ENCODE measurements at regions not wholly inside any gene's neighbourhood (a gene's known extent, or its start where the extent isn't known, plus 50 kb on each side); places are given as distances from the start of the nearest gene placed in this dataset.

- Histone ChIP-seq H3K4me1 (ENCODE audit: control insufficient read depth in 2 of 2, insufficient read depth in 1 of 2, low read depth in 1 of 2, low read length in 2 of 2) (no peaks in the 10 kb centered on the region), H3K4me3 (ENCODE audit: low read length in 2 of 2) (no peak overlapping the region), H3K9ac (ENCODE audit: low read depth, low read length, poor library complexity) (no peak overlapping the region), H2AK5ac (ENCODE audit: low read depth, low read length) (no peak overlapping the region), H2AFZ (ENCODE audit: low read length) (no peak overlapping the region), H4K91ac (ENCODE audit: low read depth, low read length, poor library complexity) (no peak overlapping the region), H2BK120ac (ENCODE audit: low read depth, low read length) (no peak overlapping the region), H2BK15ac (ENCODE audit: low read length) (no peak overlapping the region), H3K36me3 (replicated peaks in 1 of 2; ENCODE audit: control insufficient read depth in 2 of 2, insufficient read depth in 2 of 2, low read length in 2 of 2) (no peaks in the 10 kb centered on the region), H3K27me3 (ENCODE audit: control insufficient read depth in 3 of 3, insufficient read depth in 3 of 3, low read depth in 1 of 3, low read length in 3 of 3) (no peaks in the 10 kb centered on the region), H3K14ac (ENCODE audit: low read length) (no peak overlapping the region), H2BK12ac (ENCODE audit: low read length) (no peak overlapping the region), H3K27ac (replicated peaks; ENCODE audit: low read length) (no peak overlapping the region), H3K4me2 (ENCODE audit: insufficient read depth, low read length, poor library complexity, severe bottlenecking) (no peak overlapping the region), H3K18ac (ENCODE audit: low read length) (no peak overlapping the region), H2BK5ac (ENCODE audit: low read length) (no peak overlapping the region), H3K4ac (ENCODE audit: low read length) (no peak overlapping the region), H3K9me3 (replicated peaks in 1 of 2; ENCODE audit: control insufficient read depth in 2 of 2, insufficient read depth in 1 of 2, low read depth in 1 of 2, low read length in 2 of 2) (no peaks in the 10 kb centered on the region), H4K8ac (ENCODE audit: low read depth, low read length) (no peak overlapping the region), H3K23ac (ENCODE audit: low read depth, low read length, poor library complexity) (no peak overlapping the region), H3K79me1 (ENCODE audit: low read depth, low read length) (no peaks in the 10 kb centered on the region)
- DNase-seq (ENCODE audit: low spot score), result no peak
- no CpG with 5 or more reads among the region's 6 CpGs for WGBS, 2 donors (ENCODE audit: extremely low coverage in 2 of 2, insufficient read length in 2 of 2, insufficient replicate concordance in 1 of 2)
These were observed 114.7 kb upstream of the KHDRBS2 start for GRCh38 chr6:62400521-62401259.

GRCh38 chr6:62393608-62394007 lies 107.6 kb upstream of the KHDRBS2 start:
- no peak overlapping the region for H2BK120ac ChIP-seq (ENCODE audit: low read depth, low read length)
- no peak overlapping the region for H2BK12ac ChIP-seq (ENCODE audit: low read length)
- H2BK15ac ChIP-seq (ENCODE audit: low read length), result no peak overlapping the region
- H3K27ac ChIP-seq (replicated peaks; ENCODE audit: low read length), result no peak overlapping the region
- no peaks in the 10 kb centered on the region for H3K27me3 ChIP-seq (ENCODE audit: control insufficient read depth in 3 of 3, insufficient read depth in 3 of 3, low read depth in 1 of 3, low read length in 3 of 3)
- no peak overlapping the region for H3K14ac ChIP-seq (ENCODE audit: low read length)
- no peak overlapping the region for H3K4ac ChIP-seq (ENCODE audit: low read length)
- DNase-seq (ENCODE audit: low spot score), result peak; percentile 26
- no peak overlapping the region for H2AK5ac ChIP-seq (ENCODE audit: low read depth, low read length)
- H3K9me3 ChIP-seq (replicated peaks in 1 of 2; ENCODE audit: control insufficient read depth in 2 of 2, insufficient read depth in 1 of 2, low read depth in 1 of 2, low read length in 2 of 2), result no peaks in the 10 kb centered on the region
- no peaks in the 10 kb centered on the region for H3K79me1 ChIP-seq (ENCODE audit: low read depth, low read length)
- no peak overlapping the region for H2BK5ac ChIP-seq (ENCODE audit: low read length)
- no CpG with 5 or more reads among the region's 3 CpGs for WGBS, 2 donors (ENCODE audit: extremely low coverage in 2 of 2, insufficient read length in 2 of 2, insufficient replicate concordance in 1 of 2)
- no peak overlapping the region for H3K9ac ChIP-seq (ENCODE audit: low read depth, low read length, poor library complexity)
- H4K91ac ChIP-seq (ENCODE audit: low read depth, low read length, poor library complexity), result no peak overlapping the region
- no peaks in the 10 kb centered on the region for H3K36me3 ChIP-seq (replicated peaks in 1 of 2; ENCODE audit: control insufficient read depth in 2 of 2, insufficient read depth in 2 of 2, low read length in 2 of 2)
- H3K4me1 ChIP-seq (ENCODE audit: control insufficient read depth in 2 of 2, insufficient read depth in 1 of 2, low read depth in 1 of 2, low read length in 2 of 2), result peaks cover 0 to 2% of the 10 kb centered on the region in 2 donors
- H3K4me2 ChIP-seq (ENCODE audit: insufficient read depth, low read length, poor library complexity, severe bottlenecking), result no peak overlapping the region
- no peak overlapping the region for H3K23ac ChIP-seq (ENCODE audit: low read depth, low read length, poor library complexity)
- no peak overlapping the region for H2AFZ ChIP-seq (ENCODE audit: low read length)
- no peak overlapping the region for H3K4me3 ChIP-seq (ENCODE audit: low read length in 2 of 2)
- no peak overlapping the region for H3K18ac ChIP-seq (ENCODE audit: low read length)
- H4K8ac ChIP-seq (ENCODE audit: low read depth, low read length), result no peak overlapping the region

- H3K27me3 ChIP-seq (ENCODE audit: control insufficient read depth in 3 of 3, insufficient read depth in 3 of 3, low read depth in 1 of 3, low read length in 3 of 3), result no peaks in the 10 kb centered on the region
- no peak overlapping the region for H3K18ac ChIP-seq (ENCODE audit: low read length)
- no peak overlapping the region for H3K14ac ChIP-seq (ENCODE audit: low read length)
- H4K91ac ChIP-seq (ENCODE audit: low read depth, low read length, poor library complexity), result no peak overlapping the region
- H2BK5ac ChIP-seq (ENCODE audit: low read length), result no peak overlapping the region
- no CpG with 5 or more reads among the region's 3 CpGs for whole genome bisulfite sequencing, 2 donors (ENCODE audit: extremely low coverage in 2 of 2, insufficient read length in 2 of 2, insufficient replicate concordance in 1 of 2)
- H3K4me2 ChIP-seq (ENCODE audit: insufficient read depth, low read length, poor library complexity, severe bottlenecking), result no peak overlapping the region
- no peak overlapping the region for H3K23ac ChIP-seq (ENCODE audit: low read depth, low read length, poor library complexity)
- H3K4me1 ChIP-seq (ENCODE audit: control insufficient read depth in 2 of 2, insufficient read depth in 1 of 2, low read depth in 1 of 2, low read length in 2 of 2), result peaks cover 0 to 2% of the 10 kb centered on the region in 2 donors
- H3K9ac ChIP-seq (ENCODE audit: low read depth, low read length, poor library complexity), result no peak overlapping the region
- no peak overlapping the region for H3K27ac ChIP-seq (replicated peaks; ENCODE audit: low read length)
- H3K4me3 ChIP-seq (ENCODE audit: low read length in 2 of 2), result no peak overlapping the region
- H3K36me3 ChIP-seq (replicated peaks in 1 of 2; ENCODE audit: control insufficient read depth in 2 of 2, insufficient read depth in 2 of 2, low read length in 2 of 2), result no peaks in the 10 kb centered on the region
- no peak overlapping the region for H2BK12ac ChIP-seq (ENCODE audit: low read length)
- DNase-seq (ENCODE audit: low spot score), result no peak
- no peak overlapping the region for H2AFZ ChIP-seq (ENCODE audit: low read length)
- H2BK15ac ChIP-seq (ENCODE audit: low read length), result no peak overlapping the region
- H2AK5ac ChIP-seq (ENCODE audit: low read depth, low read length), result no peak overlapping the region
- H3K79me1 ChIP-seq (ENCODE audit: low read depth, low read length), result no peaks in the 10 kb centered on the region
- no peaks in the 10 kb centered on the region for H3K9me3 ChIP-seq (replicated peaks in 1 of 2; ENCODE audit: control insufficient read depth in 2 of 2, insufficient read depth in 1 of 2, low read depth in 1 of 2, low read length in 2 of 2)
- H2BK120ac ChIP-seq (ENCODE audit: low read depth, low read length), result no peak overlapping the region
- no peak overlapping the region for H3K4ac ChIP-seq (ENCODE audit: low read length)
- no peak overlapping the region for H4K8ac ChIP-seq (ENCODE audit: low read depth, low read length)
These were observed 106.3 kb upstream of the KHDRBS2 start for GRCh38 chr6:62392291-62392690.

- Histone ChIP-seq H2BK5ac (ENCODE audit: low read length) (no peak overlapping the region), H3K9me3 (replicated peaks in 1 of 2; ENCODE audit: control insufficient read depth in 2 of 2, insufficient read depth in 1 of 2, low read depth in 1 of 2, low read length in 2 of 2) (no peaks in the 10 kb centered on the region), H3K14ac (ENCODE audit: low read length) (no peak overlapping the region), H3K27ac (replicated peaks; ENCODE audit: low read length) (no peak overlapping the region), H3K23ac (ENCODE audit: low read depth, low read length, poor library complexity) (no peak overlapping the region), H3K27me3 (ENCODE audit: control insufficient read depth in 3 of 3, insufficient read depth in 3 of 3, low read depth in 1 of 3, low read length in 3 of 3) (no peaks in the 10 kb centered on the region), H3K4me1 (ENCODE audit: control insufficient read depth in 2 of 2, insufficient read depth in 1 of 2, low read depth in 1 of 2, low read length in 2 of 2) (peaks cover 0 to 2% of the 10 kb centered on the region in 2 donors), H3K18ac (ENCODE audit: low read length) (no peak overlapping the region), H3K9ac (ENCODE audit: low read depth, low read length, poor library complexity) (no peak overlapping the region), H3K36me3 (replicated peaks in 1 of 2; ENCODE audit: control insufficient read depth in 2 of 2, insufficient read depth in 2 of 2, low read length in 2 of 2) (no peaks in the 10 kb centered on the region), H3K4me3 (ENCODE audit: low read length in 2 of 2) (no peak overlapping the region), H3K4ac (ENCODE audit: low read length) (no peak overlapping the region), H2BK12ac (ENCODE audit: low read length) (no peak overlapping the region), H4K91ac (ENCODE audit: low read depth, low read length, poor library complexity) (no peak overlapping the region), H3K4me2 (ENCODE audit: insufficient read depth, low read length, poor library complexity, severe bottlenecking) (no peak overlapping the region), H2AK5ac (ENCODE audit: low read depth, low read length) (no peak overlapping the region), H2BK120ac (ENCODE audit: low read depth, low read length) (no peak overlapping the region), H4K8ac (ENCODE audit: low read depth, low read length) (no peak overlapping the region), H2AFZ (ENCODE audit: low read length) (no peak overlapping the region), H2BK15ac (ENCODE audit: low read length) (no peak overlapping the region), H3K79me1 (ENCODE audit: low read depth, low read length) (no peaks in the 10 kb centered on the region)
- WGBS, 2 donors (ENCODE audit: extremely low coverage in 2 of 2, insufficient read length in 2 of 2, insufficient replicate concordance in 1 of 2), result no CpG with 5 or more reads among the region's 2 CpGs
- no peak for DNase-seq (ENCODE audit: low spot score)
These were observed 105.3 kb upstream of the KHDRBS2 start for GRCh38 chr6:62391358-62391757.

All from neuronal stem cell (in vitro differentiated cells).